ENCODE measurements at regions not wholly inside any gene's neighbourhood (a gene's known extent, or its start where the extent isn't known, plus 50 kb on each side); places are given as distances from the start of the nearest gene placed in this dataset.

- TF ChIP-seq MYC (IDR thresholded peaks at IDR 0.05; ENCODE audit: borderline replicate concordance, low read length) (no peak), POLR2AphosphoS2 (conservative IDR thresholded peaks at IDR 0.05; ENCODE audit: low read length) (no peak), HDAC2 (IDR thresholded peaks at IDR 0.05) (no peak), KDM5A (IDR thresholded peaks at IDR 0.05) (no peak), CHD2 (IDR thresholded peaks at IDR 0.05; ENCODE audit: low read length, partially characterized antibody) (no peak), NR3C1 (IDR thresholded peaks at IDR 0.05) (no peak)
- TF ChIP-seq, protein P1, sequence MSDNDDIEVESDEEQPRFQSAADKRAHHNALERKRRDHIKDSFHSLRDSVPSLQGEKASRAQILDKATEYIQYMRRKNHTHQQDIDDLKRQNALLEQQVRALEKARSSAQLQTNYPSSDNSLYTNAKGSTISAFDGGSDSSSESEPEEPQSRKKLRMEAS (IDR thresholded peaks at IDR 0.05) = no peak
- TF ChIP-seq, protein P2, sequence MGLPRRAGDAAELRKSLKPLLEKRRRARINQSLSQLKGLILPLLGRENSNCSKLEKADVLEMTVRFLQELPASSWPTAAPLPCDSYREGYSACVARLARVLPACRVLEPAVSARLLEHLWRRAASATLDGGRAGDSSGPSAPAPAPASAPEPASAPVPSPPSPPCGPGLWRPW (IDR thresholded peaks at IDR 0.05) = no peak
Measured at GRCh38 chr6:15946701-15947385, 182.0 kb upstream of the MYLIP start (continued).

GRCh38 chr6:15945593-15946159 is 183.2 kb upstream of the MYLIP start:
- DNase-seq (ENCODE audit: low read depth in 1 of 2, low spot score in 1 of 2) = peak in 1 of 2 experiments; percentile 1
- Histone ChIP-seq H3K9me3 (no peaks in the 10 kb centered on the region), H3K4me3 (no peak overlapping the region), H3K4me1 (peaks cover 14% of the 10 kb centered on the region; the same call in 2 of the 3 replicates), H3K27ac (no peak overlapping the region), H3K4me2 (no peak overlapping the region)
- POLR2A ChIA-PET = no interaction called here
- TF ChIP-seq JUN (IDR thresholded peaks at IDR 0.05) (no peak), CBX8 (IDR thresholded peaks at IDR 0.05) (no peak), HMGXB4 (CRISPR knock-in tag; IDR thresholded peaks at IDR 0.05; ENCODE audit: borderline replicate concordance) (no peak), ZNF302 (CRISPR knock-in tag; IDR thresholded peaks at IDR 0.05) (no peak), MAFK (IDR thresholded peaks at IDR 0.05; ENCODE audit: partially characterized antibody) (no peak)
- no peak for ATAC-seq
- no peak for FAIRE-seq
- 34% methylated on average over 2 of the region's 2 CpGs for WGBS (ENCODE audit: missing lambda C conversion rate)
- CTCF ChIA-PET = no interaction called here

DNA sequence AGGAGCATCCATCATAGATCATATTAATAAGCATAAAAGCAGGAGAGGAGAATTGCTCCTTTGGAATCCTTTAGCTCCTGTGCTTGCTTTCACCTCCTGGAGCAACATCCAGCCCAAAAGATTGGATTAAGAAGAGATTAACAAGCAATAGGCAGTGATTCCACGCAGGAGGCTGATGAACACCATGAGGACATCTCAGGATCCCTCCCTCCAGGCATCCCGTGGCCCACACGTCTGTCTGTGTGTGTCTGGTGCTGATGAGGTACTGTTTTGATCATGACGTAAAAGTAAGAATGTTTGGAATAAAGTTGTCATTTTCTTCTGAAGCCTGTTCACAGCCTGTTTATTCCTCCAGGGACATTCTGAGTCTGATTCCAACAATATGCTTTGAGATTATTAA is 185.5 kb upstream of the MYLIP start:
- WGBS (ENCODE audit: missing lambda C conversion rate) = 62% methylated on average over 4 of the region's 4 CpGs
- no peak overlapping the region for H3K4me3 ChIP-seq
- DNase-seq (ENCODE audit: low read depth in 1 of 2, low spot score in 1 of 2) (no peak), ATAC-seq (no peak), FAIRE-seq (no peak)
- H3K9me3 ChIP-seq = no peaks in the 10 kb centered on the region
- no peaks in the 10 kb centered on the region for H3K4me1 ChIP-seq
- CTCF ChIA-PET = no interaction called here
- POLR2A ChIA-PET = no interaction called here
- no peak overlapping the region for H3K27ac ChIP-seq
- TF ChIP-seq ESRRA (IDR thresholded peaks at IDR 0.05; ENCODE audit: borderline replicate concordance, low read length) = no peak
- TF ChIP-seq RNF2 (IDR thresholded peaks at IDR 0.05; ENCODE audit: borderline replicate concordance, low read depth) = no peak
- no peak for TF ChIP-seq ZNF302 (CRISPR knock-in tag; IDR thresholded peaks at IDR 0.05)
- no peak for TF ChIP-seq JUN (IDR thresholded peaks at IDR 0.05)
- TF ChIP-seq NFE2L2 (conservative IDR thresholded peaks at IDR 0.05; ENCODE audit: low read length) = no peak
- TF ChIP-seq POLR2A (IDR thresholded peaks at IDR 0.05; ENCODE audit: low read length) = no peak
- TF ChIP-seq RFX5 (IDR thresholded peaks at IDR 0.05) = no peak
- no peak for TF ChIP-seq CHD4 (IDR thresholded peaks at IDR 0.05; ENCODE audit: borderline replicate concordance)
- TF ChIP-seq, protein P2 (IDR thresholded peaks at IDR 0.05) = no peak
- TF ChIP-seq FOSB (CRISPR knock-in tag; IDR thresholded peaks at IDR 0.05) = no peak
- TF ChIP-seq, protein P3, sequence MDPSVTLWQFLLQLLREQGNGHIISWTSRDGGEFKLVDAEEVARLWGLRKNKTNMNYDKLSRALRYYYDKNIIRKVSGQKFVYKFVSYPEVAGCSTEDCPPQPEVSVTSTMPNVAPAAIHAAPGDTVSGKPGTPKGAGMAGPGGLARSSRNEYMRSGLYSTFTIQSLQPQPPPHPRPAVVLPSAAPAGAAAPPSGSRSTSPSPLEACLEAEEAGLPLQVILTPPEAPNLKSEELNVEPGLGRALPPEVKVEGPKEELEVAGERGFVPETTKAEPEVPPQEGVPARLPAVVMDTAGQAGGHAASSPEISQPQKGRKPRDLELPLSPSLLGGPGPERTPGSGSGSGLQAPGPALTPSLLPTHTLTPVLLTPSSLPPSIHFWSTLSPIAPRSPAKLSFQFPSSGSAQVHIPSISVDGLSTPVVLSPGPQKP (IDR thresholded peaks at IDR 0.05; ENCODE audit: low read depth, low read length) = no peak
- no peak overlapping the region for H3K4me2 ChIP-seq

Measured in A549 (cell line).